Activated CD8-positive, alpha-beta T cell treated with anti-CD3 and anti-CD28 coated beads for 36 hours (primary cell): ENCODE measurements at regions not wholly inside any gene's neighbourhood (a gene's known extent, or its start where the extent isn't known, plus 50 kb on each side); places are given as distances from the start of the nearest gene placed in this dataset.

Experiments used
- ATAC-seq: fragments of 200-7000 bp; cut with Tn5 transposase; one replicate; pipeline ENCODE4 v1.10.0; 2021; ENCODE audit warnings: mild to moderate bottlenecking, moderate library complexity
- CTCF ChIA-PET: fragments of 350-600 bp; sonication (Branson Sonifier 250); formaldehyde crosslinking; loops from one replicate; lab custom pipeline; 2021; ENCODE audit warnings: antibody characterized with exemption; lab: Charles Lee
- POLR2A ChIA-PET: fragments of 350-600 bp; sonication (Branson Sonifier 250); formaldehyde crosslinking; loops from one replicate; lab custom pipeline; 2021; ENCODE audit warnings: antibody characterized with exemption; lab: Charles Lee
- DNase-seq: peaks from one replicate; pipeline ENCODE4 v3.0.0-alpha.2; 2020
- H3K27ac Mint-ChIP-seq: one replicate; pipeline ENCODE4 v1.8.0; 2021; ENCODE audit warnings: mild to moderate bottlenecking, mixed read lengths
- H3K27me3 Mint-ChIP-seq: one replicate; pipeline ENCODE4 v1.8.0; 2021; ENCODE audit warnings: mixed read lengths
- H3K36me3 Mint-ChIP-seq: one replicate; pipeline ENCODE4 v1.8.0; 2021; ENCODE audit warnings: low read depth, mixed read lengths
- H3K4me1 Mint-ChIP-seq: one replicate; pipeline ENCODE4 v1.8.0; 2021; ENCODE audit warnings: low read depth, mixed read lengths
- H3K4me3 Mint-ChIP-seq: one replicate; pipeline ENCODE4 v1.8.0; 2021; ENCODE audit warnings: mild to moderate bottlenecking, moderate library complexity, mixed read lengths
- H3K9me3 Mint-ChIP-seq: one replicate; pipeline ENCODE4 v1.8.0; 2021; ENCODE audit warnings: mixed read lengths
- intact Hi-C: fragments of 100-400 bp; cut with micrococcal nuclease; formaldehyde crosslinking; loops from one replicate; pipeline ENCODE4 v1.10.0; 2022
- TF ChIP-seq, protein P1 (sequence below): fragments of 200-600 bp; IDR thresholded peaks from one replicate; pipeline ENCODE4 v1.8.0; 2022; ENCODE audit warnings: antibody characterized with exemption, mild to moderate bottlenecking

DNA sequence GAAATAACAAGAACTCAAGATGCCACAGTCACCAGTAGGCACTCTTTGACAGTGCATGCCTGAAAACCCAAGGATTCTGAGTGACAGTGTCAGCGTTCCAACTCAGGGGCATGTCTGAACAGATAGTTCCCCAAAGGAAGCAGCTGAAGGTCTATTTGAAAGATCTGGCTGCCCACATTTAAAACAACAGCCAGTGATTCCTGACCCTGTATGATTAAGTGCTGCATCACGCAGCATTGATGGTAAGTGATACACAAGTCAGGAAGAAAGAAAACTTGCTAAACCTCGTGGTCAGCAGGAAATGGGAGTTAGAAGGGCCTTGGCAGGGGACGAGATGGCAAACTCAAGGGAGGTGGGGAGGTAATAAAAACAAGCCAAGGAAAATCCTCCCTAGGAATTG lies 1013.1 kb downstream of the TYW1 start:
- H3K9me3 Mint-ChIP-seq, result peaks cover 12% of the 10 kb centered on the region
- DNase-seq, result no peak
- no peaks in the 10 kb centered on the region for H3K27me3 Mint-ChIP-seq
- TF ChIP-seq, protein P1, sequence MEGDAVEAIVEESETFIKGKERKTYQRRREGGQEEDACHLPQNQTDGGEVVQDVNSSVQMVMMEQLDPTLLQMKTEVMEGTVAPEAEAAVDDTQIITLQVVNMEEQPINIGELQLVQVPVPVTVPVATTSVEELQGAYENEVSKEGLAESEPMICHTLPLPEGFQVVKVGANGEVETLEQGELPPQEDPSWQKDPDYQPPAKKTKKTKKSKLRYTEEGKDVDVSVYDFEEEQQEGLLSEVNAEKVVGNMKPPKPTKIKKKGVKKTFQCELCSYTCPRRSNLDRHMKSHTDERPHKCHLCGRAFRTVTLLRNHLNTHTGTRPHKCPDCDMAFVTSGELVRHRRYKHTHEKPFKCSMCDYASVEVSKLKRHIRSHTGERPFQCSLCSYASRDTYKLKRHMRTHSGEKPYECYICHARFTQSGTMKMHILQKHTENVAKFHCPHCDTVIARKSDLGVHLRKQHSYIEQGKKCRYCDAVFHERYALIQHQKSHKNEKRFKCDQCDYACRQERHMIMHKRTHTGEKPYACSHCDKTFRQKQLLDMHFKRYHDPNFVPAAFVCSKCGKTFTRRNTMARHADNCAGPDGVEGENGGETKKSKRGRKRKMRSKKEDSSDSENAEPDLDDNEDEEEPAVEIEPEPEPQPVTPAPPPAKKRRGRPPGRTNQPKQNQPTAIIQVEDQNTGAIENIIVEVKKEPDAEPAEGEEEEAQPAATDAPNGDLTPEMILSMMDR, result no peak
- intact Hi-C loops, result no loop called here
- no peak overlapping the region for H3K27ac Mint-ChIP-seq
- ATAC-seq, result no peak
- H3K4me1 Mint-ChIP-seq, result no peaks in the 10 kb centered on the region
- POLR2A ChIA-PET, result no interaction called here
- H3K36me3 Mint-ChIP-seq, result no peaks in the 10 kb centered on the region
- CTCF ChIA-PET, result no interaction called here
- no peak overlapping the region for H3K4me3 Mint-ChIP-seq

DNA sequence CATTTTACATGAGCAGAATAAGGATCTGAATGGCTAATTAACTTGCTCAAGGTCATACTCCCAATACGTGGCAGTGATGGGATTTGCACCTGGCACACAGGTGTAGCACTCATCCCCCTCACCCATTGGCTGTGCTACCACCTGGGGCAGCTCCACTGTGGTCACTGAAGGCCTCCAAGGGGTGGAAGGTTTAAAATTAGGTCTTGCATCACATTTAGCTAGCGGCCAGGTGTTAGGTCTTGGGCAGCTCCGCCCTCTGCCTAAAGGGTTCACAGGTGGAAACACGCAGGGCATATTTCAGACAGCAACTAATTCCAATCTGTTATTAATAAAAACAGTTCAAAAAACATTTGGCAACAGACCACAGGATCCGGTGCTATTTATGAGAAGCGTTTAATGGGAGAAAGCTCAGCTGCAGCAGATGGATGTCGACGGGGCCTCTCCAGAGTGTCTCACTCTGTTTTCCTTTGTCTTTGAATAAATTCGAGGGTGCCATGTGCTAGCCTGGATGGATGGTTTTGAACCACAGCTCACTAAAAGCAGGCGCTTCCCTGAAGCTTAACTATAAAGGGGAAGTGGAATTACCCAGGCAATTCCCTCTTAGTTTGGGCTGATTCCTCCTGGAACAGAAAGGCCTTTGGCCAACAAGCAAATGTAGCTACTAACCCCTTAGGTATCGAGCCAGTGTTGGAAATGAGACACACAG lies 1017.6 kb downstream of the TYW1 start:
- ATAC-seq, result no peak
- ChIA-PET POLR2A (no interaction called here), CTCF (no interaction called here)
- Mint-ChIP-seq H3K27ac (no peak overlapping the region), H3K36me3 (no peaks in the 10 kb centered on the region), H3K27me3 (peaks cover 1% of the 10 kb centered on the region), H3K4me3 (no peak overlapping the region), H3K4me1 (no peaks in the 10 kb centered on the region), H3K9me3 (peaks cover 11% of the 10 kb centered on the region)
- DNase-seq, result no peak
- TF ChIP-seq, protein P1, result no peak
- intact Hi-C loops, result no loop called here

DNA sequence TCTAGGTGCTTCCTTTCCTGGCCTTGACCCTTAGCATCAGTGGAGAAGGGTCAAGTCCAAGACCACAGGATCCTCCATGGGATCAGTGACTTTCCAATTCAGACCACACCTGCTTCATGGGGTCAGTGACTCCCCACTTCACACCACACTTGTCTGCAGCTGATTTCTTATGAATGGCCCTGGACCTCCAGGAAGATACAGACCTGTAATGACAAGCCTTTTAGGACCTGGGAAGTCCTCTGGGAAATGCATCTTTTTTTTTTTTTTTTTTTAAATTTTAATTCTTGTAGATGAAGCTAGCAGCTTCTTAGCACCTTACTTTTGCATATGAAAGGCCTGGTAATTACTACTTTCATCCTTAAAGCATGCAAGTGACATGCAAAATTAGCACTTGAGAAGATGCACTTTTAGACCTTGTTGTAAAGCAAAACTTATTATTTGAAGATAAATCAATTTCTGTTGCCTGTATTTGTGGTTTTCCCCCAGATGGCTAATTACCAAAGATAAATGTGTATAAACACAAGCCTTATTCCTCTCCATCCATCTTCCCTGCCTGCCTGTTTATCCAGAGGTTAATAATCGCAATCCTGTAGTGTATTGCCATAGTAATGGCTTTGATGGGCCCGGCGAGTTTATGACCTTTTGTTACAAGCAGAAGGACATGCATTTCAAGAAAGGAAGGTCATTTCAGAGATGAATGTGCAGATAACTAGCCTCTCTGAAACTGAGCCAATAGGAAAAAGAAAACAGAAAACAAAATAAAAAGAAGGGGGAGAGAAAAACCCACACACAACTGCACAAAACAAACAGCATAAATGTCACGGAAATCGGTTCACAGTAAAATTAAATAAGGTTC lies 1018.7 kb downstream of the TYW1 start:
- ChIA-PET POLR2A (no interaction called here), CTCF (no interaction called here)
- DNase-seq (no peak), ATAC-seq (no peak)
- Mint-ChIP-seq H3K36me3 (no peaks in the 10 kb centered on the region), H3K4me3 (no peak overlapping the region), H3K9me3 (peaks cover 12% of the 10 kb centered on the region), H3K27me3 (peaks cover 1% of the 10 kb centered on the region), H3K27ac (no peak overlapping the region), H3K4me1 (no peaks in the 10 kb centered on the region)
- TF ChIP-seq, protein P1, result no peak
- intact Hi-C loops, result no loop called here

DNA sequence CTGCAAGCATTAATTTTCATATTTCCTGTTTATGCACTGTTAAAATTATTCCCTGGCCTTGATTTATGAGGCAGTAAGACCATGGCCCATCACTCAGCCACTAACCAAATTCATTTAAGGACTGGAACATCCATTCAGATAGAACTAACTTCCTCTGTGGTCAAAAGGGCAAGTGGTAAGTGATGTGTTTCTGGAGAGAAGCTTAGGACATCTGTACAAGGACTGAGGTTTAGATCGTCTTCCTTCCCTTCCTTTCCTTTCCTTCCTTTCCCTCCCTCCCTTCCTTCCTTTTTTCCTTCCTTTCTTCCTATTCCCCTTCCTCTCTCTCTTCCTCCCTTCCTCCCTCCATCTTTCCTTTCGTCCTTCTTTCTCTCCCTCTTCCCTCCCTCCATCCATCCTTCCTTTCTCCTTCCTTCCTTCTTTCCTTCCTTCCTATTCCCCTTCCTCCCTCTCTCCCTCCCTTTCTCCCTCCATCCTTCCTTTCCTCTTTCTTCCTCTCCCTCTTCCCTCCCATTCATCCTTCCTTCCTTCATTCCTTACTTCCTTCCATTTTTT lies 1019.4 kb downstream of the TYW1 start:
- ChIA-PET POLR2A (no interaction called here), CTCF (no interaction called here)
- DNase-seq (no peak), ATAC-seq (no peak)
- Mint-ChIP-seq H3K4me1 (no peaks in the 10 kb centered on the region), H3K9me3 (peaks cover 12% of the 10 kb centered on the region), H3K27ac (no peak overlapping the region), H3K4me3 (no peak overlapping the region), H3K27me3 (peaks cover 1% of the 10 kb centered on the region), H3K36me3 (no peaks in the 10 kb centered on the region)
- intact Hi-C loops, result no loop called here
- TF ChIP-seq, protein P1, result no peak

DNA sequence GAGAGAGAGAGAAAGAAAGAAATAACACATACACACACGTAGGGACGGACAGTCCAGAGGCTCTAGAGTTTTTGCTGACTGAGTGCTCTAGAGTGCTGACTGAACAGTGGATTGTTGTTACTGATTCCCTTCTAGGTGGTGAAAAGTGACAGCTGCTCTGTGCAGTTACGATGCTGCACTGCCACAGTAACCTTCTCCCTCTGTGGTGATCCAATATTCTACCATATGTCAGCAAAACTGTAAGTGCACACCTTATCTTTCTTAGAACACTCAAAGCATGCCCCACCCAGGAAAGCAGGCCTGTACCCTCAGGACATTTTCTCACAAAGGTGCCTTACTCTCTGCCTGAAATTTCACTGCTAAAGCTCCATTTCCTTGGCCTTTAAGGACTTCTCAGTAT lies 1023.5 kb downstream of the TYW1 start:
- Mint-ChIP-seq H3K9me3 (peaks cover 4% of the 10 kb centered on the region), H3K27me3 (peaks cover 1% of the 10 kb centered on the region), H3K36me3 (no peaks in the 10 kb centered on the region), H3K27ac (no peak overlapping the region), H3K4me3 (no peak overlapping the region), H3K4me1 (no peaks in the 10 kb centered on the region)
- intact Hi-C loops, result no loop called here
- POLR2A ChIA-PET, result no interaction called here
- ATAC-seq (no peak), DNase-seq (no peak)
- CTCF ChIA-PET, result no interaction called here
- TF ChIP-seq, protein P1, result no peak
